SK-N-SH (cell line): ENCODE measurements at regions not wholly inside any gene's neighbourhood (a gene's known extent, or its start where the extent isn't known, plus 50 kb on each side); places are given as distances from the start of the nearest gene placed in this dataset.

ENCODE experiments used
- CTCF ChIA-PET: fragments of 300-600, 350-600 bp; formaldehyde crosslinking; extraction: SDS; loops from one replicate; lab custom pipeline; 2021; lab: Yijun Ruan, JAX
- POLR2A ChIA-PET: fragments of 350-600 bp; sonication (Branson Sonifier 250); formaldehyde crosslinking; extraction: SDS; loops from one replicate; lab custom pipeline; 2020; ENCODE audit warnings: antibody characterized with exemption, inconsistent platforms; lab: Yijun Ruan, JAX
- DNase-seq: peaks from one replicate; pipeline ENCODE4 v3.0.0; 2012
- H2AFZ ChIP-seq: fragments of 200-600 bp; sonication (generic); 2 replicates; pipeline ENCODE4 v1.8.1; 2016; ENCODE audit warnings: antibody characterized with exemption, mild to moderate bottlenecking, low read depth
- H3F3A ChIP-seq: fragments of 200-600 bp; sonication (generic); replicated peaks from 2 replicates; pipeline ENCODE3; 2016; ENCODE audit warnings: antibody characterized with exemption, mild to moderate bottlenecking; ENCODE audit not compliant: insufficient read depth
- H3K27ac ChIP-seq, 2 experiments: fragments of 200-500 bp in 1 of 2; fragments of 200-600 bp in 1 of 2; sonication (Bioruptor generic) in 1 of 2; sonication (generic), shearing (Covaris generic) in 1 of 2; 2 replicates each; pipeline versions ENCODE4 v1.5.1 to v1.6.1; 2014 to 2016; ENCODE audit warnings: low read depth in 2 of 2, inconsistent platforms in 1 of 2, low read length in 1 of 2, mild to moderate bottlenecking in 1 of 2, mixed read lengths in 1 of 2
- H3K27me3 ChIP-seq: fragments of 200-600 bp; sonication (generic), shearing (Covaris generic); 2 replicates; pipeline ENCODE4 v1.6.1; 2016; ENCODE audit warnings: mixed run types; ENCODE audit not compliant: insufficient read depth
- H3K36me3 ChIP-seq, 2 experiments: fragments of 200-500 bp in 1 of 2; fragments of 200-600 bp in 1 of 2; sonication (Bioruptor generic) in 1 of 2; sonication (generic) in 1 of 2; replicated peaks in 1 of 2; 2 replicates each; pipeline versions ENCODE3 to v1.5.1; 2014 to 2016; ENCODE audit warnings: low read length in 1 of 2, mild to moderate bottlenecking in 1 of 2; ENCODE audit not compliant: insufficient read depth in 2 of 2, control insufficient read depth in 1 of 2
- H3K4me1 ChIP-seq, 2 experiments: fragments of 200-500 bp in 1 of 2; fragments of 200-600 bp in 1 of 2; sonication (Bioruptor generic) in 1 of 2; sonication (generic), shearing (Covaris generic) in 1 of 2; 2 replicates each; pipeline versions ENCODE4 v1.5.1 to v1.6.1; 2014 to 2016; ENCODE audit warnings: low read depth in 1 of 2, low read length in 1 of 2, mixed run types in 1 of 2; ENCODE audit not compliant: insufficient read depth in 2 of 2, control insufficient read depth in 1 of 2
- H3K4me2 ChIP-seq: fragments of 200-600 bp; sonication (generic), shearing (Covaris generic); 2 replicates; pipeline ENCODE4 v1.6.1; 2017; ENCODE audit warnings: mixed run types
- H3K4me3 ChIP-seq, 2 experiments: fragments of 200-500 bp in 1 of 2; fragments of 200-600 bp in 1 of 2; sonication (Bioruptor generic) in 1 of 2; sonication (generic), shearing (Covaris generic) in 1 of 2; 2 replicates each; pipeline versions ENCODE4 v1.5.1 to v1.8.1; 2014 to 2016; ENCODE audit warnings: low read depth in 2 of 2, inconsistent platforms in 1 of 2, low read length in 1 of 2, mild to moderate bottlenecking in 1 of 2, mixed read lengths in 1 of 2, moderate library complexity in 1 of 2
- H3K79me2 ChIP-seq: fragments of 200-600 bp; sonication (generic); 2 replicates; pipeline ENCODE4 v1.8.1; 2017; ENCODE audit warnings: mild to moderate bottlenecking; ENCODE audit not compliant: insufficient read depth
- H3K9ac ChIP-seq: fragments of 200-600 bp; sonication (generic); 2 replicates; pipeline ENCODE4 v1.6.1; 2017; ENCODE audit warnings: mixed run types
- H3K9me2 ChIP-seq: fragments of 200-600 bp; sonication (generic); 2 replicates; pipeline ENCODE4 v1.6.1; 2017; ENCODE audit warnings: mixed run types
- H3K9me3 ChIP-seq: fragments of 200-600 bp; sonication (generic); 2 replicates; pipeline ENCODE4 v1.6.1; 2017; ENCODE audit warnings: mixed run types, mild to moderate bottlenecking, moderate library complexity
- H4K20me1 ChIP-seq: fragments of 200-600 bp; sonication (generic); 2 replicates; pipeline ENCODE4 v1.6.1; 2017; ENCODE audit warnings: mild to moderate bottlenecking, mixed run types; ENCODE audit not compliant: insufficient read depth
- CHD2 ChIP-seq: fragments of 150-350 bp; IDR thresholded peaks from 2 replicates; pipeline ENCODE4 v1.6.1; 2018; ENCODE audit warnings: low read length; ENCODE audit not compliant: partially characterized antibody
- FOSL2 ChIP-seq: IDR thresholded peaks from 2 replicates; pipeline ENCODE4 v1.4.0; 2012; ENCODE audit warnings: low read depth, mild to moderate bottlenecking, moderate library complexity, borderline replicate concordance
- FOXM1 ChIP-seq: IDR thresholded peaks from 2 replicates; pipeline ENCODE4 v1.4.0; 2012; ENCODE audit warnings: low read depth, mild to moderate bottlenecking
- MEF2A ChIP-seq: IDR thresholded peaks from 2 replicates; pipeline ENCODE4 v1.4.0; 2012; ENCODE audit warnings: low read depth, borderline replicate concordance
- POLR2AphosphoS5 ChIP-seq: IDR thresholded peaks from 2 replicates; pipeline ENCODE4 v1.6.1; 2012; ENCODE audit warnings: low read depth, low read length
- RAD21 ChIP-seq: IDR thresholded peaks from 2 replicates; pipeline ENCODE4 v1.6.1; 2012; ENCODE audit warnings: mild to moderate bottlenecking, low read length
- RCOR1 ChIP-seq: fragments of 150-350 bp; IDR thresholded peaks from 2 replicates; pipeline ENCODE4 v1.6.1; 2017; ENCODE audit warnings: antibody characterized with exemption, low read length
- RFX5 ChIP-seq: IDR thresholded peaks from 2 replicates; pipeline ENCODE4 v1.6.1; 2012; ENCODE audit warnings: mild to moderate bottlenecking, improper control_type of control experiment, low read length
- SIN3A ChIP-seq: IDR thresholded peaks from 2 replicates; pipeline ENCODE4 v1.6.1; 2012; ENCODE audit warnings: low read depth, mild to moderate bottlenecking, low read length, moderate library complexity, borderline replicate concordance
- SMC3 ChIP-seq: IDR thresholded peaks from 2 replicates; pipeline ENCODE4 v1.6.1; 2012; ENCODE audit warnings: low read depth, low read length, improper control_type of control experiment
- TAF1 ChIP-seq: IDR thresholded peaks from 2 replicates; pipeline ENCODE4 v1.6.1; 2012; ENCODE audit warnings: low read depth, mild to moderate bottlenecking, low read length, moderate library complexity, borderline replicate concordance
- TF ChIP-seq, protein P1 (sequence below): fragments of 200-600 bp; sonication (generic); IDR thresholded peaks from 2 replicates; pipeline ENCODE4 v1.6.1; 2017; ENCODE audit warnings: antibody characterized with exemption, mild to moderate bottlenecking, moderate library complexity
- TF ChIP-seq, protein P2 (sequence below): IDR thresholded peaks from 2 replicates; pipeline ENCODE4 v1.4.0; 2012; ENCODE audit warnings: low read depth, borderline replicate concordance
- TF ChIP-seq, protein P3 (sequence below): fragments of 150-350 bp; IDR thresholded peaks from 2 replicates; pipeline ENCODE4 v1.6.1; 2016; ENCODE audit warnings: mild to moderate bottlenecking, low read depth, low read length
- TF ChIP-seq, protein P4 (sequence below): fragments of 150-350 bp; IDR thresholded peaks from 2 replicates; pipeline ENCODE4 v1.6.1; 2017; ENCODE audit warnings: antibody characterized with exemption, low read length, low read depth, borderline replicate concordance

DNA sequence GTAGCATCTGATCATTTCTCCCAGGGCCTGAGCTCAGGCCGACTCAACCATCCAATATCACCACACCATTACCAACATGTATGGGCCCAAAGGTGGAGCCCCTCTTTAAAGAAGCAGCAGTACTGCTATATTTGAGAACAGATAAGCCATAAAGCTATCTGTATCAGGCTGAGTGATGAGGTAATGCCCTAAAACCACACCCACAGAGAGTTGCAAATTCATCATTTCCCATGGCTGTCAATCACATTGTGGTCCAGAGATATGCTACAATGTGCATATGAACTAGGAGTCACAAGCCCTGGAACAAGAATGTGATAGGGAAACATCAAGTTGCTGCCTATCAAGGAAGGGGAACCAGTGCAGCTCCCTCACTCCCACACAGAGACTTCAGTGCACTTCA lies 52.6 kb upstream of the GALNT13 start (continued):
- TF ChIP-seq, protein P1, sequence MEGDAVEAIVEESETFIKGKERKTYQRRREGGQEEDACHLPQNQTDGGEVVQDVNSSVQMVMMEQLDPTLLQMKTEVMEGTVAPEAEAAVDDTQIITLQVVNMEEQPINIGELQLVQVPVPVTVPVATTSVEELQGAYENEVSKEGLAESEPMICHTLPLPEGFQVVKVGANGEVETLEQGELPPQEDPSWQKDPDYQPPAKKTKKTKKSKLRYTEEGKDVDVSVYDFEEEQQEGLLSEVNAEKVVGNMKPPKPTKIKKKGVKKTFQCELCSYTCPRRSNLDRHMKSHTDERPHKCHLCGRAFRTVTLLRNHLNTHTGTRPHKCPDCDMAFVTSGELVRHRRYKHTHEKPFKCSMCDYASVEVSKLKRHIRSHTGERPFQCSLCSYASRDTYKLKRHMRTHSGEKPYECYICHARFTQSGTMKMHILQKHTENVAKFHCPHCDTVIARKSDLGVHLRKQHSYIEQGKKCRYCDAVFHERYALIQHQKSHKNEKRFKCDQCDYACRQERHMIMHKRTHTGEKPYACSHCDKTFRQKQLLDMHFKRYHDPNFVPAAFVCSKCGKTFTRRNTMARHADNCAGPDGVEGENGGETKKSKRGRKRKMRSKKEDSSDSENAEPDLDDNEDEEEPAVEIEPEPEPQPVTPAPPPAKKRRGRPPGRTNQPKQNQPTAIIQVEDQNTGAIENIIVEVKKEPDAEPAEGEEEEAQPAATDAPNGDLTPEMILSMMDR = no peak
- TF ChIP-seq RCOR1 (no peak), RFX5 (no peak), RAD21 (no peak), TAF1 (no peak), MEF2A (no peak), POLR2AphosphoS5 (no peak)
- TF ChIP-seq, protein P2, sequence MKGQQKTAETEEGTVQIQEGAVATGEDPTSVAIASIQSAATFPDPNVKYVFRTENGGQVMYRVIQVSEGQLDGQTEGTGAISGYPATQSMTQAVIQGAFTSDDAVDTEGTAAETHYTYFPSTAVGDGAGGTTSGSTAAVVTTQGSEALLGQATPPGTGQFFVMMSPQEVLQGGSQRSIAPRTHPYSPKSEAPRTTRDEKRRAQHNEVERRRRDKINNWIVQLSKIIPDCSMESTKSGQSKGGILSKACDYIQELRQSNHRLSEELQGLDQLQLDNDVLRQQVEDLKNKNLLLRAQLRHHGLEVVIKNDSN = no peak
- TF ChIP-seq, protein P3, sequence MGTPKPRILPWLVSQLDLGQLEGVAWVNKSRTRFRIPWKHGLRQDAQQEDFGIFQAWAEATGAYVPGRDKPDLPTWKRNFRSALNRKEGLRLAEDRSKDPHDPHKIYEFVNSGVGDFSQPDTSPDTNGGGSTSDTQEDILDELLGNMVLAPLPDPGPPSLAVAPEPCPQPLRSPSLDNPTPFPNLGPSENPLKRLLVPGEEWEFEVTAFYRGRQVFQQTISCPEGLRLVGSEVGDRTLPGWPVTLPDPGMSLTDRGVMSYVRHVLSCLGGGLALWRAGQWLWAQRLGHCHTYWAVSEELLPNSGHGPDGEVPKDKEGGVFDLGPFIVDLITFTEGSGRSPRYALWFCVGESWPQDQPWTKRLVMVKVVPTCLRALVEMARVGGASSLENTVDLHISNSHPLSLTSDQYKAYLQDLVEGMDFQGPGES = no peak

DNA sequence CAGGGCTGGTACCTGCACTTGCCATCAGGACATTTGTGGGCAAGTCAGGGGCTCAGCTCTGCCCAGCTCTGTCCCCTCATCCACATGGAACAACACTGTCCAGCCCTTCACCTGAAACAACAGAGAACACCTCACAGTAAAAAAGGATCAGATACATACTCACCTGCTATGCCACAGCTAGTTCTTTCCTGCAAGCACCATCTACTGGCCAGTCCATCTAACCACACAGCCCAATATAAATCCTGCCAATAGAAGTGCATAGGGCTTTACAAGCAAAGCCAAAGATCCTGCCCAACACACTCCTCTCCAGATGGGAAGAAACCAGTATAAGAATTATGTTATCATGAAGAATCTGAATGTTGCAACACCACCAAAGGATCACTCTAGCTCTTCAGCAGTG lies 52.2 kb upstream of the GALNT13 start:
- Histone ChIP-seq H3K36me3 (no peaks in the 10 kb centered on the region), H3K79me2 (no peaks in the 10 kb centered on the region), H3F3A (no peaks in the 10 kb centered on the region), H3K9me3 (no peaks in the 10 kb centered on the region), H3K9ac (no peak overlapping the region), H3K4me3 (no peak overlapping the region), H3K4me2 (no peak overlapping the region), H4K20me1 (no peaks in the 10 kb centered on the region), H3K4me1 (no peaks in the 10 kb centered on the region), H3K9me2 (no peaks in the 10 kb centered on the region), H2AFZ (no peak overlapping the region), H3K27ac (no peak overlapping the region), H3K27me3 (no peaks in the 10 kb centered on the region)
- ChIA-PET CTCF (no interaction called here), POLR2A (no interaction called here)
- TF ChIP-seq CHD2 (no peak), FOXM1 (no peak), SIN3A (no peak), SMC3 (no peak), FOSL2 (no peak)
- TF ChIP-seq, protein P4, sequence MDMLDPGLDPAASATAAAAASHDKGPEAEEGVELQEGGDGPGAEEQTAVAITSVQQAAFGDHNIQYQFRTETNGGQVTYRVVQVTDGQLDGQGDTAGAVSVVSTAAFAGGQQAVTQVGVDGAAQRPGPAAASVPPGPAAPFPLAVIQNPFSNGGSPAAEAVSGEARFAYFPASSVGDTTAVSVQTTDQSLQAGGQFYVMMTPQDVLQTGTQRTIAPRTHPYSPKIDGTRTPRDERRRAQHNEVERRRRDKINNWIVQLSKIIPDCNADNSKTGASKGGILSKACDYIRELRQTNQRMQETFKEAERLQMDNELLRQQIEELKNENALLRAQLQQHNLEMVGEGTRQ = no peak
- TF ChIP-seq, protein P2 = no peak
- DNase-seq = no peak
